ENCODE measurements at regions not wholly inside any gene's neighbourhood (a gene's known extent, or its start where the extent isn't known, plus 50 kb on each side); places are given as distances from the start of the nearest gene placed in this dataset.
"Not testable (repeated sequence)": the region's sequence is repeated elsewhere in the genome, so short reads cannot be mapped to it uniquely, and the experiment has no call there.

- peak; percentile 89 for FAIRE-seq
- H3K27ac ChIP-seq (ENCODE audit: low read depth in 1 of 3, low read length in 2 of 3), result no peak overlapping the region
- H3K9me3 ChIP-seq (ENCODE audit: control insufficient read depth in 2 of 2, insufficient read depth in 1 of 2, low read depth in 1 of 2, low read length in 1 of 2), result peaks cover 0 to 5% of the 10 kb centered on the region in 2 donors
- DNase-seq, result peak; percentile 1 to 21
- no peaks in the 10 kb centered on the region for H3K36me3 ChIP-seq (ENCODE audit: control insufficient read depth in 3 of 3, insufficient read depth in 2 of 3, low read depth in 1 of 3, low read length in 3 of 3)
- no peak overlapping the region for H3K4me3 ChIP-seq (ENCODE audit: low read depth in 1 of 3, low read length in 3 of 3)
- H3K4me1 ChIP-seq (ENCODE audit: control insufficient read depth in 3 of 3, insufficient read depth in 2 of 3, low read depth in 1 of 3, low read length in 2 of 3), result no peaks in the 10 kb centered on the region
- no peaks in the 10 kb centered on the region for H3K27me3 ChIP-seq (ENCODE audit: control insufficient read depth in 3 of 3, insufficient read depth in 3 of 3, low read length in 3 of 3)
Measured at GRCh38 chrX:75603833-75604232, 81.0 kb upstream of the ZDHHC15 start.

- H3K4me3 ChIP-seq (ENCODE audit: low read depth in 1 of 3, low read length in 3 of 3); H3K9me3 ChIP-seq (ENCODE audit: control insufficient read depth in 2 of 2, insufficient read depth in 1 of 2, low read depth in 1 of 2, low read length in 1 of 2); H3K27ac ChIP-seq (ENCODE audit: low read depth in 1 of 3, low read length in 2 of 3); DNase-seq; H3K36me3 ChIP-seq (ENCODE audit: control insufficient read depth in 3 of 3, insufficient read depth in 2 of 3, low read depth in 1 of 3, low read length in 3 of 3); FAIRE-seq; H3K4me1 ChIP-seq (ENCODE audit: control insufficient read depth in 3 of 3, insufficient read depth in 2 of 3, low read depth in 1 of 3, low read length in 2 of 3); H3K27me3 ChIP-seq (ENCODE audit: control insufficient read depth in 3 of 3, insufficient read depth in 3 of 3, low read length in 3 of 3): not testable (repeated sequence)
- 88 to 95% (median 93%) methylated on average over 12 of the region's 12 CpGs for WGBS, 3 donors
Measured at GRCh38 chrX:75602022-75602421, 79.2 kb upstream of the ZDHHC15 start.

GRCh38 chrX:75596178-75596577 is 73.3 kb upstream of the ZDHHC15 start:
- DNase-seq (no peak), FAIRE-seq (no peak)
- Histone ChIP-seq H3K9me3 (ENCODE audit: control insufficient read depth in 2 of 2, insufficient read depth in 1 of 2, low read depth in 1 of 2, low read length in 1 of 2) (no peaks in the 10 kb centered on the region), H3K27me3 (ENCODE audit: control insufficient read depth in 3 of 3, insufficient read depth in 3 of 3, low read length in 3 of 3) (no peaks in the 10 kb centered on the region), H3K4me1 (ENCODE audit: control insufficient read depth in 3 of 3, insufficient read depth in 2 of 3, low read depth in 1 of 3, low read length in 2 of 3) (no peaks in the 10 kb centered on the region), H3K36me3 (ENCODE audit: control insufficient read depth in 3 of 3, insufficient read depth in 2 of 3, low read depth in 1 of 3, low read length in 3 of 3) (no peaks in the 10 kb centered on the region), H3K4me3 (ENCODE audit: low read depth in 1 of 3, low read length in 3 of 3) (no peak overlapping the region), H3K27ac (ENCODE audit: low read depth in 1 of 3, low read length in 2 of 3) (no peak overlapping the region)
- WGBS, 3 donors, result 55 to 85% (median 79%) methylated on average over 2 of the region's 2 CpGs

DNA sequence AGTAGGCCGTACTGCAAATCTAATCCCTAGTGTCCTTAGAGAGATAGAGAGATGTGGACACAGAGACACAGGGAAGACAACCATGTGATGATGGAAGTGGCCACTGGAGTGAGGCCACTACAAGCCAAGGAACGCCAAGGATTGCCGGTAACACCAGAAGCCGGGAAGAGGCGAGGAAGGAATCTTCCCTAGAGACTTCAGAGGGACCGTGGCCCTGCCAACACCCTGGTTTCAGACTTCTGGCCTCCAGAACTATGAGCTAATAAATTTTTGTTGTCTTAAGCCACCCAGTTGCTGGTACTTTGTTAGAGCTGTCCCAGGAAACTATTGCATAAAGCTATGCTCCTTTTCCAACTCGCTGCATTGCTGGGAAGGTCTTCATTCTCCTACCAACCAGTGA is 70.3 kb upstream of the ZDHHC15 start:
- not testable (repeated sequence) for H3K36me3 ChIP-seq (ENCODE audit: control insufficient read depth in 3 of 3, insufficient read depth in 2 of 3, low read depth in 1 of 3, low read length in 3 of 3); H3K9me3 ChIP-seq (ENCODE audit: control insufficient read depth in 2 of 2, insufficient read depth in 1 of 2, low read depth in 1 of 2, low read length in 1 of 2); H3K27ac ChIP-seq (ENCODE audit: low read depth in 1 of 3, low read length in 2 of 3); DNase-seq; FAIRE-seq; H3K27me3 ChIP-seq (ENCODE audit: control insufficient read depth in 3 of 3, insufficient read depth in 3 of 3, low read length in 3 of 3); H3K4me3 ChIP-seq (ENCODE audit: low read depth in 1 of 3, low read length in 3 of 3); H3K4me1 ChIP-seq (ENCODE audit: control insufficient read depth in 3 of 3, insufficient read depth in 2 of 3, low read depth in 1 of 3, low read length in 2 of 3)
- 82 to 94% (median 89%) methylated on average over 7 of the region's 7 CpGs for WGBS, 3 donors

DNA sequence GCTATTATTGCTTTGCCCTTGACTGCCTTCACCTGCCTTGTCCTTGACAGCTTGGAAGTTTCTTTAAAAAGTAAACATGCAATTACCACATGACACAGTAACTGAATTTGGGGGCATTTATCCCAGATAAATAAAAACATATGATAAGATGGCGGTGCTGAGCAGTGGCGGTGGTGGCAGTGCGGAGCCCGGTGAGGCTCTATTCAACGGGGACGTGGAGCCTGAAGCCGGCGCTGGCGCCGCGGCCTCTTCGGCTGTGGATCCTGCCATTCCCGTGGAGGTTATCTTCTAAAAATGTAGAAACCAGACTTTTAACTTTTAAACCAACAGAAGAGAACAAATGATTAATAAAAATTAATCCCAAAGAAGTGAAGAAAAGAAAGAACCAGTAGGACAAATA is 59.7 kb upstream of the ZDHHC15 start:
- Histone ChIP-seq H3K27ac (ENCODE audit: low read depth in 1 of 3, low read length in 2 of 3) (no peak overlapping the region), H3K36me3 (ENCODE audit: control insufficient read depth in 3 of 3, insufficient read depth in 2 of 3, low read depth in 1 of 3, low read length in 3 of 3) (no peaks in the 10 kb centered on the region), H3K27me3 (ENCODE audit: control insufficient read depth in 3 of 3, insufficient read depth in 3 of 3, low read length in 3 of 3) (no peaks in the 10 kb centered on the region), H3K4me1 (ENCODE audit: control insufficient read depth in 3 of 3, insufficient read depth in 2 of 3, low read depth in 1 of 3, low read length in 2 of 3) (no peaks in the 10 kb centered on the region), H3K4me3 (ENCODE audit: low read depth in 1 of 3, low read length in 3 of 3) (no peak overlapping the region), H3K9me3 (ENCODE audit: control insufficient read depth in 2 of 2, insufficient read depth in 1 of 2, low read depth in 1 of 2, low read length in 1 of 2) (peaks cover 0 to 3% of the 10 kb centered on the region in 2 donors)
- FAIRE-seq (no peak), DNase-seq (no peak)
- WGBS, 3 donors, result 91 to 98% (median 97%) methylated on average over 13 of the region's 13 CpGs

All from small intestine (tissue), 7 donors.